Choroid plexus epithelial cell (primary cell): ENCODE measurements at regions not wholly inside any gene's neighbourhood (a gene's known extent, or its start where the extent isn't known, plus 50 kb on each side); places are given as distances from the start of the nearest gene placed in this dataset.

ENCODE experiments used
- DNase-seq: peaks from one replicate; pipeline ENCODE4 v3.0.0-alpha.2; 2010; ENCODE audit warnings: low read depth
- H3K4me3 ChIP-seq: 2 replicates; pipeline ENCODE4 v1.5.1; 2011; ENCODE audit warnings: low read depth, mild to moderate bottlenecking, control low read depth, low read length, moderate library complexity
- CTCF ChIP-seq: conservative IDR thresholded peaks from 2 replicates; pipeline ENCODE4 v1.5.1; 2011; ENCODE audit warnings: low read depth, mild to moderate bottlenecking, control low read depth, inconsistent platforms, low read length, moderate library complexity

GRCh38 chr1:193634470-193634869 lies 448.1 kb upstream of the B3GALT2 start:
- H3K4me3 ChIP-seq = no peak overlapping the region
- DNase-seq = peak; percentile 54
- no peak for TF ChIP-seq CTCF

DNA sequence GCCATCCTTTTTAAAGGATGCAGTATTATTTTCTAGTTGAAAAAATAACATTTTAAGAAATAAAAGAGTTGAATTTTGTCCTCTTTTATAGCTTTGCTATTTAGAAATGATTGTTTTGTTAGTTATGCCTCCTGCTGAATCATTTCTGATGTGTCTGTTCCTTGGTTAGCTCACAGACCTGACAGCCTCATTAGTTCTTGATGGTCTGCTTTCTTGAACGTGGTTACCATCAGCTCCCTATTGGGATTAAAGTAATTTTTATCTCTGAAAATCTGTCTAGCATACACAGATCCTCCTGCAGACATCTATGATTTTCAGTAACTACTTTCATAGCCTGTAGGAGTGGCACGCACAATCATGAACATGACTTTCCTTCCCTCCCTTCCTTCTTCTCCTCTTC lies 447.6 kb upstream of the B3GALT2 start:
- DNase-seq = no peak
- TF ChIP-seq CTCF = no peak
- no peak overlapping the region for H3K4me3 ChIP-seq

DNA sequence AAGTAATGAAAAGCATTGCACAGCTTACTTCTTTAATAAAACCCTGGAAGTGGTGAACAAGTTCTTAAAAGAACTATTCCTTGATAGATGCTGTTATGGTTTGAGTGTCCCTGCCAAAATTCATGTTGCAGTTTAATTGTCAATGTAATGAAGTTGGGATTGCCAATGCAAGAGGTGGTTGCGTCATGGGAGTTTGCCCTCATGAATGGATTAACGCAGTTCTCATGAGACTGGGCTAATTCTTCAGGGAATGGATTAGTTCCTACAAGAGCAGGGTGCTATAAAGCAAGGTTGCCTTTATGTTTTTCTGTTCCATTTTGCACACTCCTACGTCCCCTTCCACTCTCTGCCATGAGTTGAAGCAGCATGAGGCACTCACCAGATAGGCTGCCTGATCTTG lies 446.7 kb upstream of the B3GALT2 start:
- no peak for DNase-seq
- TF ChIP-seq CTCF = no peak
- no peak overlapping the region for H3K4me3 ChIP-seq

- no peak for DNase-seq
- no peak for TF ChIP-seq CTCF
- no peak overlapping the region for H3K4me3 ChIP-seq
Observed at GRCh38 chr1:193631306-193631705, 444.9 kb upstream of the B3GALT2 start.

- peak; percentile 55 for DNase-seq
- no peak overlapping the region for H3K4me3 ChIP-seq
- no peak for TF ChIP-seq CTCF
Observed at GRCh38 chr1:193629875-193630274, 443.5 kb upstream of the B3GALT2 start.

GRCh38 chr1:193626695-193627094 lies 440.3 kb upstream of the B3GALT2 start:
- DNase-seq = no peak
- no peak overlapping the region for H3K4me3 ChIP-seq
- no peak for TF ChIP-seq CTCF

DNA sequence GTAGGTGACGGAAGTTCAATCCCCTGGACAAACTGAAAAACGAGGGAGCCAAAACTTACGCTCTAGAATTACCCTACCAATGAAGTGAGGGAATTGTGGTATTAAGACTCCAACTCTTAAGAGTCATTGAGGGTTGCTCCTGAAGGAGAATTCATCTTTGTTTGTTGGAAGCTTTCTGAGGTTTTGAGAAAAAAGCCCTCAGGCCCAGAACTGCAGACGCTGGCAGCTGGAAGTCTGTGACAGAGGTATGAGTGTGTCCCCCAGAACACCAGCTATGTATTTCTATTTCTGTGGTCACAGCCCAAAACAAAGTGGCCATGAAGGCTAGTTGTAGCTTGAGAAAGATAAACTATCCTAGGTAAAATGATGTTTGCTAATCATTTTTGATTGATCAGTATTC lies 438.8 kb upstream of the B3GALT2 start:
- TF ChIP-seq CTCF = no peak
- no peak overlapping the region for H3K4me3 ChIP-seq
- no peak for DNase-seq
